Sciatic nerve (tissue), 2 donors: ENCODE measurements at regions not wholly inside any gene's neighbourhood (a gene's known extent, or its start where the extent isn't known, plus 50 kb on each side); places are given as distances from the start of the nearest gene placed in this dataset.
A peak's percentile ranks its signal among the peaks of the same experiment; 100 is the strongest.
"Not testable (repeated sequence)": the region's sequence is repeated elsewhere in the genome, so short reads cannot be mapped to it uniquely, and the experiment has no call there.

ENCODE experiments used
- ATAC-seq: fragments of 200-7000 bp; cut with Tn5 transposase; one replicate; pipeline ENCODE4 v1.9.1; 2020; ENCODE audit warnings: mild to moderate bottlenecking, moderate library complexity
- DNase-seq: peaks from one replicate; pipeline ENCODE4 v3.0.0-alpha.2; 2020; ENCODE audit warnings: low spot score
- intact Hi-C: fragments of 100-400 bp; cut with DNase I; formaldehyde crosslinking; loops from one replicate; pipeline ENCODE4 v1.14.2; 2022
- donor health status: DM: no; HTN: no; CAD: no.
- donor health status: DM: no; HTN: no; CAD: no.

GRCh38 chr5:96289287-96289686 is 143.8 kb downstream of the PCSK1 start:
- intact Hi-C loops: not testable (repeated sequence)
- ATAC-seq: peak; percentile 31

GRCh38 chr5:96288845-96289185 is 144.2 kb downstream of the PCSK1 start:
- no peak for DNase-seq
- intact Hi-C loops: no loop called here
- ATAC-seq: no peak

More at GRCh38 chr5:96289287-96289686, 143.8 kb downstream of the PCSK1 start:
- DNase-seq: not testable (repeated sequence)

GRCh38 chr5:96288166-96288844 is 144.7 kb downstream of the PCSK1 start:
- ATAC-seq (peak; percentile 69), DNase-seq (no peak)
- intact Hi-C loops: no loop called here

GRCh38 chr5:96287136-96287535 is 145.9 kb downstream of the PCSK1 start:
- intact Hi-C loops: no loop called here
- no peak for ATAC-seq

GRCh38 chr5:96285823-96286222 is 147.2 kb downstream of the PCSK1 start:
- intact Hi-C loops: no loop called here
- DNase-seq (no peak), ATAC-seq (no peak)

More at GRCh38 chr5:96287136-96287535, 145.9 kb downstream of the PCSK1 start:
- DNase-seq: no peak

- ATAC-seq (no peak), DNase-seq (no peak)
- intact Hi-C loops: no loop called here
Observed at GRCh38 chr5:96284727-96285389, 148.2 kb downstream of the PCSK1 start.

- intact Hi-C loops: no loop called here
- DNase-seq (no peak), ATAC-seq (no peak)
Observed at GRCh38 chr5:96283589-96283988, 149.5 kb downstream of the PCSK1 start.

GRCh38 chr5:96282020-96282419 is 151.0 kb downstream of the PCSK1 start:
- intact Hi-C loops: no loop called here
- ATAC-seq (no peak), DNase-seq (no peak)

GRCh38 chr5:96280946-96281393 is 152.1 kb downstream of the PCSK1 start:
- intact Hi-C loops: no loop called here
- DNase-seq: no peak
- no peak for ATAC-seq

- peak; percentile 40 for ATAC-seq
- intact Hi-C loops: no loop called here
- no peak for DNase-seq
Observed at GRCh38 chr5:96279801-96280542, 153.1 kb downstream of the PCSK1 start.

- intact Hi-C loops: no loop called here
- DNase-seq (no peak), ATAC-seq (peak; percentile 96)
Observed at GRCh38 chr5:96278981-96279380, 154.1 kb downstream of the PCSK1 start.

- ATAC-seq: no peak
- DNase-seq: no peak
- intact Hi-C loops: no loop called here
Observed at GRCh38 chr5:96275051-96275450, 158.0 kb downstream of the PCSK1 start.

- intact Hi-C loops: no loop called here
- DNase-seq (no peak), ATAC-seq (no peak)
Observed at GRCh38 chr5:96265487-96265886, 167.6 kb downstream of the PCSK1 start.

GRCh38 chr5:96264047-96264446 is 169.0 kb downstream of the PCSK1 start:
- no peak for DNase-seq
- ATAC-seq: no peak
- intact Hi-C loops: no loop called here

GRCh38 chr5:96262105-96262504 is 170.9 kb downstream of the PCSK1 start:
- ATAC-seq (no peak), DNase-seq (no peak)
- intact Hi-C loops: no loop called here

GRCh38 chr5:96260009-96260408 is 173.0 kb downstream of the PCSK1 start:
- no peak for DNase-seq
- ATAC-seq: peak; percentile 93
- intact Hi-C loops: no loop called here

GRCh38 chr5:96259151-96259772 is 173.8 kb downstream of the PCSK1 start:
- DNase-seq (no peak), ATAC-seq (peak; percentile 59)
- intact Hi-C loops: no loop called here

GRCh38 chr5:96258692-96259091 is 174.4 kb downstream of the PCSK1 start:
- intact Hi-C loops: no loop called here
- ATAC-seq: no peak
- DNase-seq: no peak

GRCh38 chr5:96257904-96258303 is 175.1 kb downstream of the PCSK1 start:
- DNase-seq (no peak), ATAC-seq (no peak)
- intact Hi-C loops: no loop called here
